GM21723 (cell line): ENCODE measurements at regions not wholly inside any gene's neighbourhood (a gene's known extent, or its start where the extent isn't known, plus 50 kb on each side); places are given as distances from the start of the nearest gene placed in this dataset.

Source experiments
- ATAC-seq: cut with Tn5 transposase; IDR thresholded peaks from one replicate; pipeline ENCODE4 v1.9.1; 2021; ENCODE audit warnings: mild to moderate bottlenecking, moderate library complexity; ENCODE audit not compliant: unreplicated experiment

GRCh38 chr6:144711661-144712060 is 426.5 kb downstream of the UTRN start:
- no peak for ATAC-seq

- no peak for ATAC-seq
These were observed 427.4 kb downstream of the UTRN start for GRCh38 chr6:144712541-144712940.

GRCh38 chr6:144714021-144714712 is 429.0 kb downstream of the UTRN start:
- no peak for ATAC-seq

GRCh38 chr6:144715344-144715743 is 430.2 kb downstream of the UTRN start:
- no peak for ATAC-seq

- no peak for ATAC-seq
These were observed 433.3 kb downstream of the UTRN start for GRCh38 chr6:144718431-144718830.

GRCh38 chr6:144721232-144721631 is 436.1 kb downstream of the UTRN start:
- no peak for ATAC-seq

GRCh38 chr6:144722154-144722737 is 437.1 kb downstream of the UTRN start:
- ATAC-seq: no peak

GRCh38 chr6:144722925-144723324 is 437.8 kb downstream of the UTRN start:
- ATAC-seq: no peak

- no peak for ATAC-seq
These were observed 438.3 kb downstream of the UTRN start for GRCh38 chr6:144723431-144723830.

- no peak for ATAC-seq
These were observed 439.7 kb downstream of the UTRN start for GRCh38 chr6:144724818-144725217.

GRCh38 chr6:144725736-144726522 is 440.8 kb downstream of the UTRN start:
- peak; percentile 79 for ATAC-seq

GRCh38 chr6:144728804-144729203 is 443.7 kb downstream of the UTRN start:
- ATAC-seq: no peak

GRCh38 chr6:144729502-144729901 is 444.4 kb downstream of the UTRN start:
- peak; percentile 75 for ATAC-seq

- ATAC-seq: peak; percentile 37
These were observed 445.0 kb downstream of the UTRN start for GRCh38 chr6:144730088-144730645.

- no peak for ATAC-seq
These were observed 446.1 kb downstream of the UTRN start for GRCh38 chr6:144731229-144731628.

GRCh38 chr6:144736763-144737162 is 451.6 kb downstream of the UTRN start:
- ATAC-seq: no peak

GRCh38 chr6:144737998-144738397 is 452.9 kb downstream of the UTRN start:
- ATAC-seq: no peak

GRCh38 chr6:144739873-144740272 is 454.7 kb downstream of the UTRN start:
- no peak for ATAC-seq

GRCh38 chr6:144741659-144742058 is 456.5 kb downstream of the UTRN start:
- ATAC-seq: no peak

- ATAC-seq: no peak
These were observed 457.6 kb downstream of the UTRN start for GRCh38 chr6:144742779-144743178.

GRCh38 chr6:144744720-144745119 is 459.6 kb downstream of the UTRN start:
- ATAC-seq: no peak

GRCh38 chr6:144745439-144745838 is 460.3 kb downstream of the UTRN start:
- ATAC-seq: no peak
